KMS-11 (cell line): ENCODE measurements at regions not wholly inside any gene's neighbourhood (a gene's known extent, or its start where the extent isn't known, plus 50 kb on each side); places are given as distances from the start of the nearest gene placed in this dataset.

Experiments used
- H2AFZ ChIP-seq: fragments of 200-600 bp; sonication (generic); 2 replicates; pipeline ENCODE4 v1.6.1; 2016; ENCODE audit warnings: antibody characterized with exemption, mixed run types, low read depth
- H3K27ac ChIP-seq: fragments of 200-600 bp; sonication (generic); 2 replicates; pipeline ENCODE4 v1.6.1; 2016; ENCODE audit warnings: mild to moderate bottlenecking, mixed run types
- H3K27me3 ChIP-seq: fragments of 200-600 bp; sonication (generic); 2 replicates; pipeline ENCODE4 v1.6.1; 2017; ENCODE audit warnings: mild to moderate bottlenecking, low read depth, mixed run types, moderate library complexity; ENCODE audit not compliant: insufficient read depth
- H3K36me3 ChIP-seq: fragments of 200-600 bp; sonication (generic); 2 replicates; pipeline ENCODE4 v1.6.1; 2017; ENCODE audit warnings: mild to moderate bottlenecking, mixed run types; ENCODE audit not compliant: insufficient read depth
- H3K4me1 ChIP-seq: fragments of 200-600 bp; sonication (generic); 2 replicates; pipeline ENCODE4 v1.6.1; 2016; ENCODE audit warnings: mild to moderate bottlenecking, low read depth, mixed run types; ENCODE audit not compliant: poor library complexity, severe bottlenecking
- H3K4me2 ChIP-seq: fragments of 200-600 bp; sonication (generic); 2 replicates; pipeline ENCODE4 v1.7.0; 2016; ENCODE audit warnings: mild to moderate bottlenecking, mixed run types
- H3K4me3 ChIP-seq: fragments of 200-600 bp; sonication (generic); IDR thresholded peaks from 2 replicates; pipeline ENCODE4 v1.6.1; 2017; ENCODE audit warnings: low read depth, low read length, mixed read lengths; ENCODE audit not compliant: insufficient read depth
- H3K79me2 ChIP-seq: fragments of 200-600 bp; sonication (generic); 2 replicates; pipeline ENCODE4 v1.6.1; 2016; ENCODE audit warnings: low read depth, mixed run types; ENCODE audit not compliant: insufficient read depth
- H3K9ac ChIP-seq: fragments of 200-600 bp; sonication (generic); 2 replicates; pipeline ENCODE4 v1.6.1; 2016; ENCODE audit warnings: mild to moderate bottlenecking, mixed run types
- H4K20me1 ChIP-seq: fragments of 200-600 bp; sonication (generic); 2 replicates; pipeline ENCODE4 v1.6.1; 2016; ENCODE audit warnings: mild to moderate bottlenecking, mixed run types; ENCODE audit not compliant: insufficient read depth
- CTCF ChIP-seq: fragments of 200-600 bp; sonication (generic); conservative IDR thresholded peaks from 2 replicates; pipeline ENCODE4 v1.6.1; 2017; ENCODE audit warnings: low read depth, mild to moderate bottlenecking, antibody characterized with exemption, low read length, moderate library complexity, mixed read lengths

DNA sequence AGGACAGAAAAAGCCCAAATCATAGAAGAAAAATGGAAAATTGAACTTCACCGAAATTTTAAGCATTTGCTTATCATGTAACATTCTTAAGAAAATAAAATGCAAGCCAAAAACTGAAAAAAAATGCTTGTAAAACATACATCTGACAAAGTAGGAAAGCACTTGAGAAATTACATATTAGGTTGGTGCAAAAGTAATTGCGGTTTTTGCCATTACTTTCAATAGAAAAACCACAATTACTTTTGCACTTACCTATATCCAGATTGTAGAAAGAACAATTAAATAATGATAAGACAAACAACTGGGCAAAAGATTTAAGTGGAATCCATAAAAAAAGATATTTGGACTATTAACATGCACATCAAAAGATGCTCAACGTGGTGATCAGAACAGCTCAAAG, 146.2 kb downstream of the TBXT start:
- Histone ChIP-seq H4K20me1 (no peaks in the 10 kb centered on the region), H3K27ac (no peak overlapping the region), H3K79me2 (no peaks in the 10 kb centered on the region), H3K4me1 (no peaks in the 10 kb centered on the region), H2AFZ (no peak overlapping the region), H3K36me3 (no peaks in the 10 kb centered on the region), H3K4me3 (no peak overlapping the region), H3K9ac (no peak overlapping the region), H3K27me3 (no peaks in the 10 kb centered on the region), H3K4me2 (no peak overlapping the region)
- no peak for TF ChIP-seq CTCF

DNA sequence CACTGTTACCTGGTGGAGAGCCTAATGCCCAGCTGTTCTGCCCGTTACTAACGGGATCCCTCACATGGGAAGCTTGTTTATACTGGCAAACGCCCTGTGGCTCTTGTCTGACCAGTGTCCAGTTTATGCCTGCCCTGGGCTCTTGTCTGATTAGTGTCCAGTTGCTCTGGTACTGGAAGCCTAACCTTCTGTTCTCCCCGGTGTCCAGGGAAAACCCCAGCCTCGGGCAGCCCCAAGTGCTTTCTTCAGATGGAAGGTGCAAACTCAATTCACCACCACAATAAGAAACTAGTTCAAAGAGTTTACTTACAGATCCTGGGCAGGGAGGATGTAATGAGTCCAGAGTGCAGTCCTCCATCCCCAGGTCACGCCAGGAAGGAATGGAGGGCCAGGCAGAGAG, 148.4 kb downstream of the TBXT start:
- Histone ChIP-seq H3K27me3 (no peaks in the 10 kb centered on the region), H3K4me2 (no peak overlapping the region), H3K4me1 (no peaks in the 10 kb centered on the region), H2AFZ (no peak overlapping the region), H3K79me2 (no peaks in the 10 kb centered on the region), H4K20me1 (no peaks in the 10 kb centered on the region), H3K27ac (no peak overlapping the region), H3K4me3 (no peak overlapping the region), H3K9ac (no peak overlapping the region), H3K36me3 (no peaks in the 10 kb centered on the region)
- no peak for TF ChIP-seq CTCF

GRCh38 chr6:166017032-166017635, 150.5 kb downstream of the TBXT start:
- Histone ChIP-seq H3K4me2 (no peak overlapping the region), H3K36me3 (no peaks in the 10 kb centered on the region), H3K4me1 (no peaks in the 10 kb centered on the region), H3K27me3 (no peaks in the 10 kb centered on the region), H2AFZ (no peak overlapping the region), H3K27ac (no peak overlapping the region), H3K79me2 (no peaks in the 10 kb centered on the region), H4K20me1 (no peaks in the 10 kb centered on the region), H3K4me3 (no peak overlapping the region), H3K9ac (no peak overlapping the region)
- TF ChIP-seq CTCF: no peak

DNA sequence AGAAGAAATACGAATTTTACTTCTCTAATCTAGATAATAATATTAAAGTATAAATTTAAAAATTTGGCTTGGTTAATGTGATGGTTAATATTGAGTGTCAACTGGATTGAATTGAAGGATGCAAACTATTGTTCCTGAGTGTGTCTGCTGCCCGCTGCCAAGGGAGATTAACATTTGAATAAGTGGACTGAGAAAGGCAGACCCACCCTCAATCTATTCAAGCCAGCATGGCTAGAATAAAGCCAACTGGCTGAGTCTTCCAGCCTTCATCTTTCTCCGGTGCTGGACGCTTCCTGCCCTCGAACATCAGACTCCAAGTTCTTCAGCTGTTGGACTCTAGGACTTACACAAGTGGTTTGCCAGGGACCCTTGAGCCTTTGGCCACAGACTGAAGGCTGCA, 152.7 kb downstream of the TBXT start:
- H3K36me3 ChIP-seq: no peaks in the 10 kb centered on the region
- no peaks in the 10 kb centered on the region for H3K27me3 ChIP-seq
- H4K20me1 ChIP-seq: no peaks in the 10 kb centered on the region
- no peak overlapping the region for H3K4me2 ChIP-seq
- H3K79me2 ChIP-seq: no peaks in the 10 kb centered on the region
- H3K27ac ChIP-seq: no peak overlapping the region
- no peak overlapping the region for H2AFZ ChIP-seq
- H3K4me3 ChIP-seq: no peak overlapping the region
- no peaks in the 10 kb centered on the region for H3K4me1 ChIP-seq
- TF ChIP-seq CTCF: no peak
- no peak overlapping the region for H3K9ac ChIP-seq
